ENCODE measurements at regions not wholly inside any gene's neighbourhood (a gene's known extent, or its start where the extent isn't known, plus 50 kb on each side); places are given as distances from the start of the nearest gene placed in this dataset.

DNA sequence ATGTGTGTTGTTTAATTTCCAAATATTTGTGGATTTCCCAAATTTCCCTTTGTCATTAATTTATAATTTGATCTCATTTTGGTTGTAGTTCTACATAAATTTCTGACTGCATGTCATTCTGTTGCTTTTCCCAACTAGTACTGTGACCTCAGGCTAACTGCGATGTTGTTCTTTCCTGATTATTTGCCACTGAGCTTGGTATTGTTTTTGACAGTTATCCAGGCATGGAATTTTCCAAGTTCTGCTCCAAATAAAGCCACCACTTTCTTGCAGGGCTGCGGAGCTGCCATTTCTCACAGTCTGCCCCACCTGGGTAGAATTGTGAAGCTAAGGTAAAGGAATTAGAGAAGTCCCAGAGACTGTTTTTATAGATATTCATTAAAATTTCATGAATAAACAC is 328.8 kb downstream of the ZNF674 start:
- in situ Hi-C loops (cut with MboI; ENCODE audit: low pct_unique_long_range_greater_than_20kb, low sequenced_read_pairs, unreplicated experiment), result no loop called here
- DNase-seq (ENCODE audit: low spot score), result no peak
- TF ChIP-seq, protein P1, sequence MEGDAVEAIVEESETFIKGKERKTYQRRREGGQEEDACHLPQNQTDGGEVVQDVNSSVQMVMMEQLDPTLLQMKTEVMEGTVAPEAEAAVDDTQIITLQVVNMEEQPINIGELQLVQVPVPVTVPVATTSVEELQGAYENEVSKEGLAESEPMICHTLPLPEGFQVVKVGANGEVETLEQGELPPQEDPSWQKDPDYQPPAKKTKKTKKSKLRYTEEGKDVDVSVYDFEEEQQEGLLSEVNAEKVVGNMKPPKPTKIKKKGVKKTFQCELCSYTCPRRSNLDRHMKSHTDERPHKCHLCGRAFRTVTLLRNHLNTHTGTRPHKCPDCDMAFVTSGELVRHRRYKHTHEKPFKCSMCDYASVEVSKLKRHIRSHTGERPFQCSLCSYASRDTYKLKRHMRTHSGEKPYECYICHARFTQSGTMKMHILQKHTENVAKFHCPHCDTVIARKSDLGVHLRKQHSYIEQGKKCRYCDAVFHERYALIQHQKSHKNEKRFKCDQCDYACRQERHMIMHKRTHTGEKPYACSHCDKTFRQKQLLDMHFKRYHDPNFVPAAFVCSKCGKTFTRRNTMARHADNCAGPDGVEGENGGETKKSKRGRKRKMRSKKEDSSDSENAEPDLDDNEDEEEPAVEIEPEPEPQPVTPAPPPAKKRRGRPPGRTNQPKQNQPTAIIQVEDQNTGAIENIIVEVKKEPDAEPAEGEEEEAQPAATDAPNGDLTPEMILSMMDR (IDR thresholded peaks at IDR 0.05; ENCODE audit: extremely low read depth, insufficient read depth, missing control alignments), result no peak

DNA sequence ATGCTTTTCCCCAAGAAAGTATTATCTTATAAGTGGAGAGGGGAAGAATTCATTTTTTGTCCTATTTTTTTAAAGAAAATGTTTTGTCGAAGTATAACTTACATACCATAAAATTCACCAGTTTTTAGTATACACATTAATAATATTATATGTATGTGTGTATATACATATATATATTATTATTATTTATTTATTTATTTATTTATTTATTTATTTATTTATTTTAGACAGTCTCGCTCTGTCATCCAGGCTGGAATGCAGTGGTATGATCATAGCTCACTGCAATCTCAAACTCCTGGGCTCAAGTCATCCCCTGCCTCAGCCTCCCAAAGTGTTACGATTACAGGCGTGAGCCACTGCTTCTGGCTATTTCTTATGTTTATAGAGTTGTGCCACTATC is 334.1 kb downstream of the ZNF674 start:
- no peak for DNase-seq (ENCODE audit: low spot score)
- TF ChIP-seq, protein P1 (IDR thresholded peaks at IDR 0.05; ENCODE audit: extremely low read depth, insufficient read depth, missing control alignments), result no peak
- in situ Hi-C loops (cut with MboI; ENCODE audit: low pct_unique_long_range_greater_than_20kb, low sequenced_read_pairs, unreplicated experiment), result no loop called here

DNA sequence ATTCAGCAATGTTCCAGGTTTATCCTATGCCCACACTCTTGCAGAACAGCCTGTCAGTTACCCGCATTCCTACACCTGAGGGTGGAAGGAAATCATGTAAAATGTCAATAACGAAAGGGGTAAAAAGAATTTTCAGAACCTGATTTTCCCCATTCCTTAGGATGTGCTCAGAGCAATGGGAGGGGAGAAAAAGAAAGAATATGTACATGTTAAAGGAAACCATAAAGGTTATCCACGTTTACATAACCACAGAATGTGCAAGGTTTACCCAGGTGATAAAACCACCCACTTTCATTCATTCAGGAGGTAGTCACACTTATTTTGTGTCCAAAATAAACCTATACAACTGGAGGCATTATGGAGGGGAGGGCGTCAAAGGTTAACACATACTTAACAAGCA is 335.5 kb downstream of the ZNF674 start:
- TF ChIP-seq, protein P1 (IDR thresholded peaks at IDR 0.05; ENCODE audit: extremely low read depth, insufficient read depth, missing control alignments), result no peak
- in situ Hi-C loops (cut with MboI; ENCODE audit: low pct_unique_long_range_greater_than_20kb, low sequenced_read_pairs, unreplicated experiment), result no loop called here
- DNase-seq (ENCODE audit: low spot score), result no peak

DNA sequence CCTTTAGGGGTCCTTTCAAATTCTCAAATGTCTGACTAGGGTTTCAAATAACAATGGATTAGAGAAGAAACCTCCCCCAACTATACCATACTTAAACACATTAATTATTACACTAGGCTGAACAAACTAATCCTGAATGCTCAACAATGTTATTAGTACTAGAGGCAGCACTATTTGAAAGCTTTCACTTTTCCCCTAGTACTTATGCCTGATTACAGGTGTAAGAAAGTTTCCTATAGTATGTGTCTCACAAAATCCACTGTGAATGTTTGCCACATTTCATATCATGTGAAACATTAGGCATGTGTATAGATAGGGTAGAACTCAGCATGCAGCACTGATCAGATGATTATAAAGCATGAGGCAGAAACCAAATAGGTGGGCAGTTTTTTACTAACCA is 336.2 kb downstream of the ZNF674 start:
- no peak for DNase-seq (ENCODE audit: low spot score)
- in situ Hi-C loops (cut with MboI; ENCODE audit: low pct_unique_long_range_greater_than_20kb, low sequenced_read_pairs, unreplicated experiment), result no loop called here
- TF ChIP-seq, protein P1 (IDR thresholded peaks at IDR 0.05; ENCODE audit: extremely low read depth, insufficient read depth, missing control alignments), result no peak

DNA sequence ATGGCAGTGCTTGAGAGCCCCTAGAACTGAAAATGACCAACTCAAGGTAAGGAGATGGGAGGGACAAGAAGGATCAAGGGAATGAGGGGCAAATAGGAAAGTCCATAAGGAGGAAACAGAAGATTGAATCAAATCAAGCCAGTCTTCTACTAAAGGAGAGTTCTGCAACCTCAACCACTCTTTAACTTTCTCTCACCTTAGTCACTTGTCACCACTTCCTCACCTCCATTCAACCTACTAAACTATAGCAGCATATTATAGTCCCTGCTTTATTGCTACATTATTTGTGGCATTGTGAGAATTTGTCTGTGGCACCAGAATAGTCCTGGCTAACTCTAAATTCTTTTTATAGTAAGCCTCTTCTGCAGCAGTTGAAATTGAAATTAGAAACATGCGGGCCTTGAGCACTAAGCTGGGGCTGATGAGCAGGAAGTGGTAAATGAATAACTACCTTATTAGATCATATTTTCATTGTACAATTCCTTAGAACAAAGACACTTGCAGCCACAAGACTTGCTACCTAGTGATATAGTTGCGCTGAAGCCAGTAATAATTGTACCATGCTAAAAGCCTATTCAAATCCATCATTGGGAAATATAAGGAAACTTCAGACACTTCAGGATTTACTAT is 336.9 kb downstream of the ZNF674 start:
- in situ Hi-C loops (cut with MboI; ENCODE audit: low pct_unique_long_range_greater_than_20kb, low sequenced_read_pairs, unreplicated experiment), result no loop called here
- DNase-seq (ENCODE audit: low spot score), result no peak
- TF ChIP-seq, protein P1 (IDR thresholded peaks at IDR 0.05; ENCODE audit: extremely low read depth, insufficient read depth, missing control alignments), result no peak

DNA sequence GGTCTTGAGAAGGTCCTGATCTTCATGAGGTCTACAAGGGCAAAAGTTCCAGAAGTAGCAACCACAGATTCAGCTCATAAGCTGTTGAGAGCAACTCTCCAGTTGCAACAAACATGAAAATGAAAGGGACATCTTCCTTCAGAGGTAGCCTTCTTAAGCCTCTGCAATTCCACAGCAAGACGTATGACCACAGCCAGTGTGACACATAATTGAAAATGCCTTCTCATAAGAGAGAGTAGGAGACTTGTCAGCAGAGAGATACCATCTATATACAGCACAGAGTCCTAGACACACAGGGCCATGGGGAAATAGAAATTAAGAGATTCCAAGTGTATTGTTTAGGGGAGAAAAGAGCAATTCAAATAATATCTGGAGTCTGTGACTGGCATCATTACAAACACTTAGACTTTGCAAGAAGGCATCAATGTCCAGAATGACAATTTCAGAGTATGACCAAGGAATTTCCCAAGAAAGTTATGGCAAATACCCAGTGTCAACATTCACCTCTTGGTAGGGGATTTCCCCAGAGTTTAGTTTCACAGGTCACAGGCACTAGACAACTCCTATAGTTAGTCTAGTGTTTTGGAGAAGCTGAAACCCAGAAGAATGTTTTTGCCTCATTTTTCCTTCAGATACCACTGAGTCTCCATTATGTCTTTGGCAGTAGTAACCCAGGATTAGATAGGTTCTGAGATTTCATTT is 340.3 kb downstream of the ZNF674 start:
- in situ Hi-C loops (cut with MboI; ENCODE audit: low pct_unique_long_range_greater_than_20kb, low sequenced_read_pairs, unreplicated experiment), result no loop called here

More for the DNA sequence above, 340.3 kb downstream of the ZNF674 start:
- TF ChIP-seq, protein P1 (IDR thresholded peaks at IDR 0.05; ENCODE audit: extremely low read depth, insufficient read depth, missing control alignments), result no peak
- no peak for DNase-seq (ENCODE audit: low spot score)
